ENCODE measurements at regions not wholly inside any gene's neighbourhood (a gene's known extent, or its start where the extent isn't known, plus 50 kb on each side); places are given as distances from the start of the nearest gene placed in this dataset.

GRCh38 chr14:97640031-97640430 lies 842.8 kb downstream of the VRK1 start:
- TF ChIP-seq RAD21 (conservative IDR thresholded peaks at IDR 0.05): no peak
- no peak for TF ChIP-seq MXI1 (conservative IDR thresholded peaks at IDR 0.05; ENCODE audit: poor library complexity, severe bottlenecking)
- no peak for TF ChIP-seq CTCF (IDR thresholded peaks at IDR 0.05; ENCODE audit: poor library complexity, severe bottlenecking)
- TF ChIP-seq EP300 (conservative IDR thresholded peaks at IDR 0.05; ENCODE audit: poor library complexity, severe bottlenecking): no peak
- TF ChIP-seq EZH2 (IDR thresholded peaks at IDR 0.05; ENCODE audit: borderline replicate concordance, insufficient read depth, low read length, poor library complexity, severe bottlenecking): no peak
- TF ChIP-seq POLR2AphosphoS5 (IDR thresholded peaks at IDR 0.05): no peak
- TF ChIP-seq TAF1 (IDR thresholded peaks at IDR 0.05; ENCODE audit: low read depth): no peak
- no peak for TF ChIP-seq REST (IDR thresholded peaks at IDR 0.05; ENCODE audit: borderline replicate concordance)

Data from neural cell (in vitro differentiated cells).